ENCODE measurements at regions not wholly inside any gene's neighbourhood (a gene's known extent, or its start where the extent isn't known, plus 50 kb on each side); places are given as distances from the start of the nearest gene placed in this dataset.

GRCh38 chr3:177514611-177515499 lies 317.6 kb upstream of the TBL1XR1 start:
- Histone ChIP-seq H3K36me3 (ENCODE audit: insufficient read depth, low read length) (no peaks in the 10 kb centered on the region), H3K9ac (ENCODE audit: low read length) (no peak overlapping the region), H3F3A (ENCODE audit: insufficient read depth, low read length, poor library complexity, severe bottlenecking) (no peaks in the 10 kb centered on the region), H3K27ac (ENCODE audit: low read length) (no peak overlapping the region), H3K4me2 (ENCODE audit: low read length) (no peak overlapping the region), H3K9me3 (ENCODE audit: low read length) (no peaks in the 10 kb centered on the region), H2AFZ (ENCODE audit: low read depth, low read length) (no peak overlapping the region), H3K9me2 (ENCODE audit: insufficient read depth, low read length) (no peaks in the 10 kb centered on the region), H3K4me3 (ENCODE audit: low read length) (no peak overlapping the region), H3K27me3 (ENCODE audit: insufficient read depth, low read depth, low read length) (no peaks in the 10 kb centered on the region), H4K20me1 (ENCODE audit: insufficient read depth) (no peaks in the 10 kb centered on the region), H3K79me2 (replicated peaks; ENCODE audit: insufficient read depth, low read length) (no peaks in the 10 kb centered on the region)
- TF ChIP-seq CTCF (IDR thresholded peaks at IDR 0.05; ENCODE audit: poor library complexity, severe bottlenecking) (no peak), MXI1 (conservative IDR thresholded peaks at IDR 0.05; ENCODE audit: poor library complexity, severe bottlenecking) (no peak), EZH2 (IDR thresholded peaks at IDR 0.05; ENCODE audit: borderline replicate concordance, insufficient read depth, low read length, poor library complexity, severe bottlenecking) (no peak), TAF1 (IDR thresholded peaks at IDR 0.05; ENCODE audit: low read depth) (no peak)

- Histone ChIP-seq H3K9me3 (ENCODE audit: low read length) (no peaks in the 10 kb centered on the region), H3K9ac (ENCODE audit: low read length) (no peak overlapping the region), H3K27ac (ENCODE audit: low read length) (no peak overlapping the region), H3K36me3 (ENCODE audit: insufficient read depth, low read length) (no peaks in the 10 kb centered on the region), H3K4me2 (ENCODE audit: low read length) (no peak overlapping the region), H3K9me2 (ENCODE audit: insufficient read depth, low read length) (no peaks in the 10 kb centered on the region), H3K4me3 (ENCODE audit: low read length) (no peak overlapping the region), H4K20me1 (ENCODE audit: insufficient read depth) (no peaks in the 10 kb centered on the region), H2AFZ (ENCODE audit: low read depth, low read length) (no peak overlapping the region), H3K27me3 (ENCODE audit: insufficient read depth, low read depth, low read length) (no peaks in the 10 kb centered on the region), H3K79me2 (replicated peaks; ENCODE audit: insufficient read depth, low read length) (no peaks in the 10 kb centered on the region), H3F3A (ENCODE audit: insufficient read depth, low read length, poor library complexity, severe bottlenecking) (no peaks in the 10 kb centered on the region)
- TF ChIP-seq REST (IDR thresholded peaks at IDR 0.05; ENCODE audit: borderline replicate concordance), result no peak
- TF ChIP-seq TAF1 (IDR thresholded peaks at IDR 0.05; ENCODE audit: low read depth), result no peak
Measured at GRCh38 chr3:177515786-177516157, 318.5 kb upstream of the TBL1XR1 start.

Data from neural cell (in vitro differentiated cells).